Mesendoderm (in vitro differentiated cells): ENCODE measurements at regions not wholly inside any gene's neighbourhood (a gene's known extent, or its start where the extent isn't known, plus 50 kb on each side); places are given as distances from the start of the nearest gene placed in this dataset.

Source experiments
- DNase-seq: peaks from one replicate; pipeline ENCODE4 v3.0.0; 2013
- H2AK5ac ChIP-seq: 2 replicates; pipeline ENCODE4 v1.6.1; 2013; ENCODE audit warnings: low read length, inconsistent platforms
- H2BK120ac ChIP-seq: 2 replicates; pipeline ENCODE4 v1.6.1; 2013; ENCODE audit warnings: low read depth, mild to moderate bottlenecking, low read length, moderate library complexity, mixed read lengths
- H2BK15ac ChIP-seq: replicated peaks from 2 replicates; pipeline ENCODE4 v1.6.1; 2013; ENCODE audit warnings: low read depth, mild to moderate bottlenecking, moderate library complexity
- H2BK5ac ChIP-seq: 2 replicates; pipeline ENCODE4 v1.6.1; 2013; ENCODE audit warnings: low read length, inconsistent platforms
- H3K18ac ChIP-seq: 2 replicates; pipeline ENCODE4 v1.6.1; 2013; ENCODE audit warnings: mild to moderate bottlenecking, low read length, mixed read lengths
- H3K23ac ChIP-seq: one replicate; pipeline ENCODE4 v1.6.1; 2013; ENCODE audit warnings: low read length
- H3K27ac ChIP-seq: 2 replicates; pipeline ENCODE4 v1.5.1; 2013; ENCODE audit warnings: low read depth, mild to moderate bottlenecking, inconsistent platforms, low read length, moderate library complexity
- H3K27me3 ChIP-seq: 2 replicates; pipeline ENCODE4 v1.6.1; 2013; ENCODE audit warnings: low read length, control low read depth, mild to moderate bottlenecking, inconsistent platforms; ENCODE audit not compliant: insufficient read depth, poor library complexity
- H3K36me3 ChIP-seq: 2 replicates; pipeline ENCODE4 v1.6.1; 2013; ENCODE audit warnings: low read length, inconsistent platforms; ENCODE audit not compliant: control insufficient read depth, insufficient read depth
- H3K4ac ChIP-seq: one replicate; pipeline ENCODE4 v1.6.1; 2013; ENCODE audit warnings: low read depth, mild to moderate bottlenecking, low read length, moderate library complexity
- H3K4me1 ChIP-seq: 2 replicates; pipeline ENCODE4 v1.6.1; 2013; ENCODE audit warnings: low read depth, low read length, inconsistent platforms; ENCODE audit not compliant: control insufficient read depth
- H3K4me2 ChIP-seq: 2 replicates; pipeline ENCODE4 v1.6.1; 2013; ENCODE audit warnings: low read length
- H3K4me3 ChIP-seq: 2 replicates; pipeline ENCODE4 v1.5.1; 2013; ENCODE audit warnings: mild to moderate bottlenecking, low read length
- H3K56ac ChIP-seq: one replicate; pipeline ENCODE4 v1.6.1; 2013; ENCODE audit warnings: low read length
- H3K79me1 ChIP-seq: 2 replicates; pipeline ENCODE4 v1.6.1; 2013; ENCODE audit warnings: low read length, inconsistent platforms
- H3K79me2 ChIP-seq: 2 replicates; pipeline ENCODE4 v1.6.1; 2013; ENCODE audit warnings: mild to moderate bottlenecking, low read length; ENCODE audit not compliant: control insufficient read depth, insufficient read depth
- H3K9ac ChIP-seq: 2 replicates; pipeline ENCODE4 v1.6.1; 2013; ENCODE audit warnings: low read length, inconsistent platforms
- H4K5ac ChIP-seq: one replicate; pipeline ENCODE4 v1.6.1; 2013; ENCODE audit warnings: low read length
- H4K8ac ChIP-seq: one replicate; pipeline ENCODE4 v1.6.1; 2013; ENCODE audit warnings: low read depth, mild to moderate bottlenecking, control low read depth, low read length, moderate library complexity
- WGBS: extraction: QIAGEN DNeasy Blood & Tissue Kit; methylation state at CpG from one replicate; pipeline ENCODE4 v1.1.7; 2013; ENCODE audit warnings: low lambda C conversion rate, missing lambda C conversion rate; ENCODE audit not compliant: insufficient coverage; ENCODE audit errors: extremely low coverage; 5-methylcytosine and 5-hydroxymethylcytosine counted together

- no peak overlapping the region for H3K18ac ChIP-seq
- H3K36me3 ChIP-seq = no peaks in the 10 kb centered on the region
- no peak overlapping the region for H3K23ac ChIP-seq
- H4K5ac ChIP-seq = no peak overlapping the region
- H3K9ac ChIP-seq = no peak overlapping the region
- no peaks in the 10 kb centered on the region for H3K27me3 ChIP-seq
- H3K56ac ChIP-seq = no peak overlapping the region
- H3K79me2 ChIP-seq = no peaks in the 10 kb centered on the region
- no peak overlapping the region for H2BK15ac ChIP-seq
- H4K8ac ChIP-seq = no peak overlapping the region
- H2BK120ac ChIP-seq = no peak overlapping the region
- H3K4me3 ChIP-seq = no peak overlapping the region
- WGBS = no CpG with 5 or more reads among the region's 6 CpGs
- no peaks in the 10 kb centered on the region for H3K79me1 ChIP-seq
- H3K4ac ChIP-seq = no peak overlapping the region
- DNase-seq = no peak
- H3K27ac ChIP-seq = no peak overlapping the region
- no peak overlapping the region for H2AK5ac ChIP-seq
- H3K4me2 ChIP-seq = no peak overlapping the region
- no peak overlapping the region for H2BK5ac ChIP-seq
- no peaks in the 10 kb centered on the region for H3K4me1 ChIP-seq
Measured at GRCh38 chr13:73288596-73288995, 229.8 kb downstream of the KLF5 start.

- Histone ChIP-seq H3K4me2 (no peak overlapping the region), H2BK15ac (no peak overlapping the region), H3K4me3 (no peak overlapping the region), H4K8ac (no peak overlapping the region), H2BK5ac (no peak overlapping the region), H4K5ac (no peak overlapping the region), H3K4ac (no peak overlapping the region), H3K36me3 (no peaks in the 10 kb centered on the region), H3K4me1 (no peaks in the 10 kb centered on the region), H2AK5ac (no peak overlapping the region), H3K9ac (no peak overlapping the region), H3K79me1 (no peaks in the 10 kb centered on the region), H3K27me3 (no peaks in the 10 kb centered on the region), H3K18ac (no peak overlapping the region), H3K23ac (no peak overlapping the region), H2BK120ac (no peak overlapping the region), H3K79me2 (no peaks in the 10 kb centered on the region), H3K56ac (no peak overlapping the region), H3K27ac (no peak overlapping the region)
- DNase-seq = peak; percentile 4
- no CpG with 5 or more reads among the region's 3 CpGs for WGBS
Measured at GRCh38 chr13:73287831-73288230, 229.0 kb downstream of the KLF5 start.

GRCh38 chr13:73286942-73287620 is 228.3 kb downstream of the KLF5 start:
- H3K27ac ChIP-seq = no peak overlapping the region
- DNase-seq = no peak
- H2BK120ac ChIP-seq = no peak overlapping the region
- H3K4me3 ChIP-seq = no peak overlapping the region
- H4K5ac ChIP-seq = no peak overlapping the region
- WGBS = no CpG with 5 or more reads among the region's 10 CpGs
- H3K23ac ChIP-seq = no peak overlapping the region
- H2BK15ac ChIP-seq = no peak overlapping the region
- no peak overlapping the region for H4K8ac ChIP-seq
- H3K18ac ChIP-seq = no peak overlapping the region
- H3K36me3 ChIP-seq = no peaks in the 10 kb centered on the region
- no peaks in the 10 kb centered on the region for H3K27me3 ChIP-seq
- no peak overlapping the region for H3K56ac ChIP-seq
- no peaks in the 10 kb centered on the region for H3K79me1 ChIP-seq
- no peaks in the 10 kb centered on the region for H3K4me1 ChIP-seq
- H2AK5ac ChIP-seq = no peak overlapping the region
- no peak overlapping the region for H3K9ac ChIP-seq
- no peak overlapping the region for H2BK5ac ChIP-seq
- no peaks in the 10 kb centered on the region for H3K79me2 ChIP-seq
- no peak overlapping the region for H3K4ac ChIP-seq
- H3K4me2 ChIP-seq = no peak overlapping the region

GRCh38 chr13:73286177-73286576 is 227.4 kb downstream of the KLF5 start:
- H3K36me3 ChIP-seq = no peaks in the 10 kb centered on the region
- H3K9ac ChIP-seq = no peak overlapping the region
- no peak overlapping the region for H4K5ac ChIP-seq
- no peak overlapping the region for H2AK5ac ChIP-seq
- no peak overlapping the region for H3K27ac ChIP-seq
- WGBS = no CpG with 5 or more reads among the region's 5 CpGs
- H3K4me1 ChIP-seq = no peaks in the 10 kb centered on the region
- H3K79me1 ChIP-seq = no peaks in the 10 kb centered on the region
- no peak overlapping the region for H3K4me3 ChIP-seq
- no peak for DNase-seq
- no peak overlapping the region for H2BK120ac ChIP-seq
- H4K8ac ChIP-seq = no peak overlapping the region
- H3K27me3 ChIP-seq = no peaks in the 10 kb centered on the region
- H3K18ac ChIP-seq = no peak overlapping the region
- no peak overlapping the region for H3K4me2 ChIP-seq
- no peak overlapping the region for H3K56ac ChIP-seq
- no peak overlapping the region for H2BK15ac ChIP-seq
- H3K4ac ChIP-seq = no peak overlapping the region
- no peak overlapping the region for H2BK5ac ChIP-seq
- no peak overlapping the region for H3K23ac ChIP-seq
- H3K79me2 ChIP-seq = no peaks in the 10 kb centered on the region

GRCh38 chr13:73284081-73284874 is 225.5 kb downstream of the KLF5 start:
- Histone ChIP-seq H3K23ac (no peak overlapping the region), H3K79me1 (no peaks in the 10 kb centered on the region), H3K4ac (no peak overlapping the region), H2BK15ac (no peak overlapping the region), H4K5ac (no peak overlapping the region), H3K27ac (no peak overlapping the region), H3K4me2 (no peak overlapping the region), H3K4me1 (no peaks in the 10 kb centered on the region), H2BK5ac (no peak overlapping the region), H2BK120ac (no peak overlapping the region), H3K18ac (no peak overlapping the region), H4K8ac (no peak overlapping the region), H3K79me2 (no peaks in the 10 kb centered on the region), H3K36me3 (no peaks in the 10 kb centered on the region), H3K9ac (no peak overlapping the region), H3K56ac (no peak overlapping the region), H2AK5ac (no peak overlapping the region), H3K27me3 (no peaks in the 10 kb centered on the region), H3K4me3 (no peak overlapping the region)
- 100% methylated on average over 1 of the region's 6 CpGs for WGBS
- DNase-seq = no peak
